ENCODE measurements at regions not wholly inside any gene's neighbourhood (a gene's known extent, or its start where the extent isn't known, plus 50 kb on each side); places are given as distances from the start of the nearest gene placed in this dataset.

DNA sequence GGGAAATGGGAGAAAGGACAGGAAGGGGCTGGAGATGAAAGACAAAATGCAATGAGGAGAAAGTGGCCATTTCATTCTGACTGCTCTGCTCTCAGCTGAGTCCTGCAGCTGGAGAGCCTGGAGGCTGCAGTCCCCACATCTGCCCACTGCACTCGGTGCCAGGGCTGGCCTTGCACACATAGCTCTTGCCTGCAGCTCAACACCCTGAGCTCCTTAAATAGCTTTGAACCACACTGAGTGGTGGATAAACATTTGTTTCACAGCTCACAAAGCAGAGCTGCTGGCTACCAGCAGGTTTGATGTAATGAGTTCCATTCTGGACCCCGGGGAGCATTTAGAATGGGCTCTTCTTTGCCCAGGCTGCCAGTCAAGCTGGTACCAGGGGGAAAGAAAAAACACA, 426.1 kb upstream of the CADM1 start:
- FAIRE-seq: no peak

DNA sequence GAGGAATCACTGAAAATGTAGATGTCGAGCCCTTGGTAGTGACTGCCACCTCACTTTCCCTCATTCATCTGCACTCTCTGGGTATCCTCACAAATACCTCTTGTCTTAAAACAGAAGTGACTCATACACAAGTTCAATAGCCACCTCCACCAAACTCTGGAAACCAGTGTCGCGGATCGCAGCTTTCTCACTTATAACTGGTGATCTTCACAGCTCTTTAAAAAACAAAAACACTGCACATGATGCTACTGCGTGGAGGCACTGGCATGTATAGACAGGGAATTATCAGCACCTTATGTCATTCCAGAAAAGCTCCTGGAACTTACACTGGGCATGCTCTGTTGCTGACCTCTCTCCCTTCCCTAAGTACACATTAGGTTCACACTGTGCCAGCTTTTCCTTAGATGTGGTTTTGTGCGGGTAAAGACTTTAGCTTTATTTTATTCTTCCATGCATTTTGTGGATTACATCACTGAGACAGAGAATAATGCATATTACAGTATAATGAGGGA, 425.5 kb upstream of the CADM1 start:
- peak; percentile 93 for FAIRE-seq
- no peak for DNase-seq (ENCODE audit: insufficient read length, low spot score)

More for the DNA sequence above, 426.1 kb upstream of the CADM1 start:
- DNase-seq (ENCODE audit: insufficient read length, low spot score): no peak

DNA sequence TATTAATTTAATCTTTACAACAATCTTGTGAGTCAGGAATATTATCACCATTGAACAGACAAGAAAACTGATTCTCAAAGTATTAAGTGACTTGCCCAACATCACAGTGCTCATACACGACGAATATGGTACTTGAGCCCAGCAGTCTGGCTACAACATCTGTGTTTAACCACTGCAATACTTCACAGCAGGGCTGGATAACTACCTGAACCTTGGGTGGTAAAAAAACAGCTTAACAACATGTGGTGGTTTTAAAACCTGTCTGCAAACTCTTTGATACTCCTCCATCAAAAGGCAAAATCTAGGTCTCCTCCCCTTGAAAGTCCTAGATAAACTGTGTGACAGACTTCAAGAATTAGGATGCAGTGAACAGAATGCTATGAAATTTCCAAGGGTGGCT, 424.6 kb upstream of the CADM1 start:
- DNase-seq (ENCODE audit: insufficient read length, low spot score) (no peak), FAIRE-seq (no peak)

DNA sequence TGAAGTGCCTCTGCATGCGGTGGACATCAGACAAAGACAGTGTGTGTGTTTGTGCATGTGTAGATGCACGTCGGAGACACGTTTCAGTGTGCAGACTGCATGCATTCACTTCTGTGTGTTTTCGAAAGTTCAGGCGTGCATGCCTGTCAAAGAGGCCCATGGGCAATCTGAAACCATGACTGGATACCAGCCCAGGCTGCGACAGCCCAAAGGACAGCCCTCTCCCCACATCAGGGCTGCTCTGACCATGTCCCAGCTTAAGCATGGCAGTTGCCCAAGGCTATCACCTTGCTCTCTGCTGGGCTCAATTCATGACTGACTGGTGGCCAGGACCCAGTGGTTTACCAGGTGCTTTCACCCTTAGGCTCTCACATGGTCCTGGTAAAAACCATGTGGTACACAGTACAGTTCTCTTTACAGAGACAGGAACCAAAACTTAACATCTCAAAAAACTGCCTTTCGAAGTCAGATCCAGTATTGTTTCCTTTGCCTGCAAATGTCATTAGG, 423.7 kb upstream of the CADM1 start:
- DNase-seq (ENCODE audit: insufficient read length, low spot score) (no peak), FAIRE-seq (peak; percentile 94)

DNA sequence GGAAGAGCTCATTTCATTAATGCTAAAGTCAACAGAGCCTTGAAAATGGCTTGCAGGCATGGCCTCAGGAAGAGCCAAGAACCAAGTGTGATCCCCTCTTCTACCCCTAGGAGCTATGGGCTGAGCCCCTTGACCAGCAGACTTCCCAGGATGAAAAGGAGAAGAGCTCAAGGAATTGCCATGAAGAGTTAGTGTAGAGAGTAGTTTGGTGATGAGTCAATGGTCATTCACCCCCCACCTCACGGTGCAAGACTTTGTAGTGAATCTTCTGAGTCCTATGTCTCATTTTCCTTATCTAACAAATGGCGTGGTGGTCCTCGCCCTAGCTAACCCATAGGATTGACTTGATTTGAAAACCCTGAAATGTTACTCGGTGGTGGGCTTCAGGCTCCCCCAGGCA, 422.4 kb upstream of the CADM1 start:
- no peak for DNase-seq (ENCODE audit: insufficient read length, low spot score)
- peak; percentile 80 for FAIRE-seq

DNA sequence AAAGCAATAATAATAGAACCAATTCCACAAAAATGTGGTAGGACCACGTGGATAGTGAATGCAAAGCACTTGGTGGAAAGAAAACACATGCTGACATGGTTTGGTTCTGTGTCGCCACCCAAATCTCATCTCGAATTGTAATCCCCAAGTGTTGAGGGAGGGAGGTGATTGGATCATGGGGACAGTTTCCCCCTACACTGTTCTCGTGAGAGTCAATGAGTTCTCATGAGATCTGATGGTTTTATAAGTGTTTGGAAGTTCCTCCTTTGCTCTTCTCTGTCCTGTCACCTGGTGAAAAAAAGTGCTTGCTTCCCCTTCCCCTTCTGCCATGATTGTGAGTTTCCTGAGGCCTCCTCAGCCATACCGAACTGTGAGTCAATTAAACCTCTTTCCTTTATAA, 421.9 kb upstream of the CADM1 start:
- no peak for DNase-seq (ENCODE audit: insufficient read length, low spot score)
- FAIRE-seq: peak; percentile 42

DNA sequence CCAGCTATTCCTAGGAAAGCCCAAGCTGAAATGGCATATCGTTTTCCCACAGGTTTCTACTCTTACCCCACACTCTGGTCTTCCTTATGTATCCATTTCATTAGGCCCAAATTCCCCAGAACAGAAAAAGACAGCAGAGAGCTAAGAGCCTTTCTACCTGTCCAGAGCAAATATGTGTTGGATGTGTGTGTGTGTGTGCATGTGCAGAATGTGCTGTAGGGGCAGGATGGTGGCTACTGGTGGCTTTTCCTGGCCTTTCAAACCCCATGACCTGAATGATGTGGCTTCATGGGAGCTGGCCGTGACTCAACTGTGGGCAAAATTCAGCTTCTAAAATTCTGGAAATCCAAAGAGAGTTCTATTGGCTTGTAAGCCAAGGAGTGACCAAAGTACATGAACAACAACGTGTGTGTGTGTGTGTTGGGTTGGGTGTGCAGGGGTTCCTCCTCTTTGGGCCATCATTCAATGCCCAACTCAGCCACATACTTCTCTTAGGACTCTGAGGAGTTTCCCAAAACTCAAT, 421.4 kb upstream of the CADM1 start:
- FAIRE-seq (no peak), DNase-seq (ENCODE audit: insufficient read length, low spot score) (no peak)

DNA sequence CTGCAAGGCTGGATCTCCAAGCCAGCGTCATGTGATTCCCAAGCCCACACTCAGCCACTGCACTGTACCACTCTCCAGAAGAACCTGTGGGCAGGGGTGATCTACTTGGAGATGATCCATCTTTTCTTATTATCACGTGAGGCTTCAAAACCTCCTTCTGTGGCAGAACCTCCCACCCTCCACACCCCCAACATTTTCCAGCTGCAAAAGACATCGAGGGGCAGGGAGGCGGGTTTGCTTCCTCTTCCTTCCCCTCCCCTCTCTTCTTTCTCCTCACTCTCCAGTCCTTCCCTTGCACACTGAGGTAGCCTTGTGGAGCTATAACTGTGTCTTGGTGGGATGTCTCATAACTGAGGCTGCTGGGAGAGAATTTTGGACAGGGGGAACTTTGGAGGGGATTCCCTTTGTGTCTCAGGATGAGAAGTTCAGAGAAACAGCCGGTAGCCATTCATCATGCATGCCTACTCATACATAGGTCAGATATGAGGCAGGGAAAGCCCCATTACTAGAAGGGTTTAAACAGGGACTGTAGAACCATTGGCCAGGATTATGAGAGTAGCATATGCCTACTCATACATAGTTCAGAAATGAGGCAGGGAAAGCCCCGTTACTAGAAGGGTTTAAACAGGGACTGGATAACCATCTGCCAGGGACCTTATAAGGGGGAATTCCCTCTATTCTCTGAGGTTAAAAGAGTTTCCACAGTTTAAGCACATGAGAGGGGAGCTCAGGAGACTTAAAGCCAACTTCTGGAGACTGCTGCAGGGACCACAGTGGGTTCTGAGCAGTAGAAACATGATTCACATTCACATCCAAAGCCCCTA, 420.7 kb upstream of the CADM1 start:
- DNase-seq (ENCODE audit: insufficient read length, low spot score): no peak
- FAIRE-seq: peak; percentile 98

DNA sequence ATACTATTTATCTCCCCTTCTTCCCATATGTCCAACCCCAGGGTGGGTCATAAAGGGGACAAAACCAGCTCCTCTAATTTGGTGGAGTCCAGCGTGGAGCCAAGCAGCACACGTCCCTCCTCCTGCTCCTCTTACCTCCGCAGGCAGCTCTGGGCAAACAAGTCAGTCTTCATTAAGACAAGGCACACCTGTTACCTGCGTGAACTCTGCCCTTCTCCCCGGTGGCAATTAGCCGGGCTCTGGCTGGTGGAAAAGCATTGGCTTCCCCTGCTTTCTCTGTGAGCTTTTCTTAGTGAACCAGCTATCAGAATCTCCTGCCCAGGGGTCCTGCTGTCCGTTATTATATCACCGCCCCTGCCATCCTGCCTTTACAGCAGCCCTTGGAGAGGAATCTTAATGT, 418.7 kb upstream of the CADM1 start:
- FAIRE-seq: no peak
- DNase-seq (ENCODE audit: insufficient read length, low spot score): no peak

DNA sequence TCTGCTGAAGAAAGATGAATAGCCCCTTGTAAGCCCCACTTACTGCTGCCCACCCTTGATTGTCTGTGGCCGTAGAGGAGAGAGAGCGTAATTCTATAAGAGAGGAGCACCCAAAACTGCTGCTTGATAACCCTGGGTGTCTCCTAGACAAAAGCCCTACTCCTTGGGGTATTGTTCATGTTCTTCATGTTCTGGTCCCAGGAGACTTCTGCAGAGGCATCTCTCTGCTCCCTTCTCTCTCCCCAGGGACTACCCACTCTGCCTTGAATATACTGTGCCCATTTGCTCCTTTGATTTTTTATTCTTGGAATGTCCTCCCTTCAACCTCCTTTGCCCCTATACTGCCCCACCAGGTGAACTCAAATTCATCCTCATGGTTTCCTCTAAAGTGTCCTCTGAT, 417.8 kb upstream of the CADM1 start:
- FAIRE-seq (peak; percentile 76), DNase-seq (ENCODE audit: insufficient read length, low spot score) (no peak)

DNA sequence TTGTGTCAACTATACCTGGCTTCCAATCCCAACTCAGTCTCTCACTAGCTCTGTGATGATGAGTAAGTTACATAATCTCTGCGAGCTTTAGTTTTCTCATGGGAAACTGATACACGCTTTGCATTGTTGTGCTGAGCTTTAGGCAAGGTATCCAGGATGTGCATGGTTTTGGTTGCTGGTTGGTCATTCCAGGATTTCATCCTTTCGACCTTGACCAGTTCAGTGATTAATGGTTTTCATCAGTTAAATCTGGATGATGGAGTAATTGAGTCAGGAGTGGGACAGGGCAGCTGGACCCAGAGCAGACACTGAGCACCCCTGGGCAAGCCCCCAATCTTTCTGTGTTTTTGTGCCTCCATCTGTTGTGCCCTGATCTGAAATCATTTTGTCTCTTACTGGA, 417.3 kb upstream of the CADM1 start:
- no peak for DNase-seq (ENCODE audit: insufficient read length, low spot score)
- peak; percentile 89 for FAIRE-seq

DNA sequence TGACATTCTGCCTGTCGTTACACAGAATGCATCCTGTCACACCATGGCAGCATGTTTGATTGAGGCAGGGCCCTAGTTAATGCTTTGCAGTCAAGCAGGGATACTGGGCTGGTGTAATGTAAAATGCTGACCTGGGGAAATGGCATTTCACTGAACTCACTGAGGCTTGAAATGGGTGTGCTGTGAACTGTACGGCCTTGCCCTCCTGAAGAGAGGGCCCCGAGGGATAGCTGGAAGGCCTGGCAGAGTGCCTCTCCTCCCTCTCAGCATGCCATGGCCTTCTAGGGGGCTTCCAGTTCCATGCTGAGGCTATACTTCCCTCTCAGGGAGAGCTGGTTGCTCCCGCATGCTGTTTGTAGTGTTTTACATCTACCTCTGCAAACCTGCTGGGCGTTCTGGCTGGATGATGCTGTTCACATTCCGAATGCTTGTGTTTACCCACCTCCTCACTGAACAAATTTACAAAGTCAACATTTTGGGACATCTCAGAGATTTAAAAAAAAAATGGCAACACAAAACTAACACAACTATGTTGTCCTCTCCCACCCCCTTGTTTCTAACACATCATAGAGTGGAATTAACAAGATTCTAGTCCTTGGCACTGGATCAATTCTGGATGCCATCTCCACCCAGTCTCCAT, 416.7 kb upstream of the CADM1 start:
- DNase-seq (ENCODE audit: insufficient read length, low spot score) (no peak), FAIRE-seq (peak; percentile 76)

DNA sequence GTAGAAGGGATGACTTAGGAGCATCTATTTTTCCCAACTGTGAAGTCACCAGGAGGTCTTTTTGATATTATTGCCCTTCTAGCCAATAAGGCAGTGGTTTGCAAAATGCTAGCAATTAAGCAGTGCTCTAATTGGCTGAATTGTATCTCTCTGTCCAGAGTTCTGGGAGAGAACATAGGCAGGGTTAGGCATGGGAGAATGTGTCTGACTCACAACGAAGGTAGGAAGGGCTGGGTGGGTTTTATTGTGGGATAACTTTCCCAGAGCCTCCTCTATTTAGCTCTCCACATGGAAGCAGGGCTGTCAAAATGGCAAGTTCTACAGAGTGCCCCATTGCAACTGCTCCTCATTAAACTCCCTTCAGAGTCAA, 415.9 kb upstream of the CADM1 start:
- no peak for DNase-seq (ENCODE audit: insufficient read length, low spot score)

DNA sequence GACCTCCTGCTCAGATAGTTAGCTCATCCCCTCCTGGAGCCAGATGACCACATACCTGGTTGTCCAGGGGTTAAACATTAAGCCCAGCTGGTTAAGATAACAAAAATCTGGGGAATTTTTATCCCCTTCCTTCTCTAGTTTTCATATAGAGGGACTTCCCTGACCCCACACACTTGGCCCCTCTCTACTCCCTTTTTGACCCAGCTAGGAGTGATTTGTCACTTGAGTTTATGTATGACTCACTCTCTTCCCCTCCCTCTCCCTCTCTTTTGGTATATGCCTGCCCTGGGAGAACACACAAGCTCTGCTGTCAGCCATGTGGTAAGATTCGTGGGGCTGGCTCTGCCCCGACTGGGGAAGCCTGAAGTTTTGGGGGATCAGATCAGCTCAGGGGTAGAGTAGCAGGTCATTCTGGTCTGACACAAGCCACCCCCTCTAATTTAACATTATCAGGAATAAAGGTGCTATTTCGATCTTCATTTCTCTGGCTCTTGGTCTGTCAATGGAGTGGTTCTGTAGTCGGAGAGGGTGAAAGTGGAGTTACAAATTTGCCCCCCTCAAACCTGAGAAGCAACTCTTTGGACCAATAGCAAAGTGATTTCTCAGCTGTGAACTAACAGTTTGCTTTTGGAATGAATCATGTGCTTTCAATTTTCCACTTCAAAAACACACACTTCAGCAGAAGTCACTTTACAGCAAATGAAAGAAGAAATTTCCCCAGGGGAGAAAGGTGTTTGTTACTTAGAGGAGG, 415.3 kb upstream of the CADM1 start:
- no peak for FAIRE-seq
- no peak for DNase-seq (ENCODE audit: insufficient read length, low spot score)

More for the DNA sequence above, 415.9 kb upstream of the CADM1 start:
- no peak for FAIRE-seq

DNA sequence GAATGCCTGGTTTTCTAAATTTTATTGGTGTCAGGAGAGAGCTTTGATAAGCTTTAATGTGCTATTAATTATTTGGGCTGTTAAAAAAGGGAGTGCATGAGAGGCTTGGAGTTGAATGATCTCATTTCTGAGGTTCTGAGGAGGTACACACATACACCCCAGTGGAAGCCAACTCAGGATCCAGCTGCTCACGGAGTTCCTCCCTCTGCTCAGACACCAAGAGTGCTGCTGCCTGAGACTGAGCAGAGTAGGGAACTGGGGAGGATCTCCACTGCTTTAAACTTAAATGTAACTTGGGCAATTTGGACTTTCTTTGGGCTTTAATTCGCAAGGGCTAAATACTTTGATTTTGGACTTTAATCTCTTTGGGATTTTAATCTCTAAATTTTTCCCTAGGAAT, 414.4 kb upstream of the CADM1 start:
- FAIRE-seq: no peak
- no peak for DNase-seq (ENCODE audit: insufficient read length, low spot score)

DNA sequence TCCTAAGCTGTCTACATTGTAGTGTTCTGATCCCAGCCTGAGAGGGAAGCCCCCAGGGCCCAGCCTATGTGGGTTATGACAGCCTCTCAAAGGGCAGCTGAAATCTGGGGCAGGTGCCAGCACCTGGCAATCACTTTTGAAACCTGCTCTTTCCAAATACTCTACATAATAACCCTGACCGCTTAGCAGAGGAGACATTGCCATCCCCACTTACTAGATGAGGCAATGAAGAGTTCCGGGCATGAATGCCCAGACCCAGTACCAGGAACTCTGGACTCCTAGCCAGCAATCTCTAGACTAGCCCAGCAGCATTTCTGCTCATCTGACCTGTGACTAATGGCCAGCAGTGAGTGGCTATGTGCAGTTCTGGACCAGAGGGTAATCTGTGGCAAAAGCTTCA, 412.4 kb upstream of the CADM1 start:
- FAIRE-seq: no peak
- DNase-seq (ENCODE audit: insufficient read length, low spot score): no peak

DNA sequence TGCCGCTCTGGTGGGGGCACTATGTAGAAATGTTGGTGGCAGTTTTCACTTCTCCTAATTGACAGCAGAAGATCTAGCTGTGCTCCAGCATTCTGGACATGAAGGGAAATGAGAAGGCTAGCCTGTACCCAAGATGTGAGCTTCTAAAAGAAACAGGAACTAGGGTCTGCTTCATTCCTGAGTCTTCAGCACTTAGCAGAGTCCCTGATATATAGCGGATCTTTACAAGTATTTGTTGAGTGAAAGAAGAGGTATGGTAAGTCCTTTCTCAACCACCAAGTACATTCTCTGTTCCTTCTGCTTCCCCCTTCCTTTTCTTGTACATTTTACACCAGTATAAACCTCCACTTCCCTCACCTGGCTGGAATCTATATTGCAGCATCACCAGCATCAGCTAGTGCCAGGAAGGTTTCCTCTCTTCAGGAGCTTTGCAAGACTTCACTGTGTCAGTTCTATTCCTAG, 408.3 kb upstream of the CADM1 start:
- peak; percentile 74 for FAIRE-seq
- no peak for DNase-seq (ENCODE audit: insufficient read length, low spot score)

DNA sequence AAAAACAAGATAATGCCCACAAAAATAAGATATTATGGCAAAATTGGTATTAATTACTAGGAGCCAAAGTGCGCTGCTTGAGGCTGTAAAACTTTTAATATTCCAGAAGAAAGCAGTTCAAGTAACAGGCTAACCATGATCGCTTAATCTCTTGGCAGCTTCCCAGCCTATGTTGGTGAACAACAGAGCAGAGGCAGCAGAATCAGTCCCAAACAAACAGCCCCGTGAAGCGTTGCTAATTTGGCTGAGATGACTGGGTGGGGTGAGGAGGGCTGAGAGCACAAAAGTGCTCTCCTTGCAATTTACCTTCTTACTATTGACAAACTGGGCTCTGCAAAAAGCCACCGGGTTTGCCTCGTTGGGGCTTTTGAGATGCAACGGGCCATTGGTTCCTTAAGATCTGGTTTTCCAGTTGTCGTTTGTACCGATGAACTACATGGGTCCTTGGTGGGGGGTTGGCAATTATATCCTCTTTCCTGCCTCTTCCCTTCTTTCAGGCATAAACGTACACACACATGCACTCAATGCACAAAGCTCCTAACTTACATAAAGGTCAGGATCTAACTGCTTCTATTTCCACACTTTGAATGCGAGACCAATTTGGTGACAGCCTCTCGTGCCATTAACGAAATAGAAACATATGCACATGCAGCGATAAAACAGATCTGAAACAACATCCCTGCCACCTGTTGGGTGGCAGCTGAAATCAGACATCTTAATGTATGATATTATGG, 407.6 kb upstream of the CADM1 start:
- DNase-seq (ENCODE audit: insufficient read length, low spot score): no peak
- no peak for FAIRE-seq

DNA sequence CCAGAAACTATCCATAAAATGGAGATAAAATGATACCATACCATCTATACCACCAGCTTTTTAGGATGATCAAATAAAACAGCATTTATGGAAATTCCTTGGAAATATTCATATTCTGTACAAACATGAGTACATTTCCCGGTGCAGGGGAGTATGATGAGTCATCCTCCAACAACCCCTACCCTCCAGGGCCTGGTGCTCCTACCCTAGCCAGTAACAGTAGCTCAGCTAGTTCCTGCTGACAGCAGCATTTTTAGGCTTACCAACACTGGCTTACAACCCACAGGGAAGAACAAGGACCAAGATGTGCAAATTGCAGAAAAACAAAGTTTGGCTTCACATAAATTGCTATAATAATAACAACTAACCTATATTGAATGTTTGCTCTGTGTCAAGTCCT, 406.2 kb upstream of the CADM1 start:
- FAIRE-seq (no peak), DNase-seq (ENCODE audit: insufficient read length, low spot score) (no peak)

DNA sequence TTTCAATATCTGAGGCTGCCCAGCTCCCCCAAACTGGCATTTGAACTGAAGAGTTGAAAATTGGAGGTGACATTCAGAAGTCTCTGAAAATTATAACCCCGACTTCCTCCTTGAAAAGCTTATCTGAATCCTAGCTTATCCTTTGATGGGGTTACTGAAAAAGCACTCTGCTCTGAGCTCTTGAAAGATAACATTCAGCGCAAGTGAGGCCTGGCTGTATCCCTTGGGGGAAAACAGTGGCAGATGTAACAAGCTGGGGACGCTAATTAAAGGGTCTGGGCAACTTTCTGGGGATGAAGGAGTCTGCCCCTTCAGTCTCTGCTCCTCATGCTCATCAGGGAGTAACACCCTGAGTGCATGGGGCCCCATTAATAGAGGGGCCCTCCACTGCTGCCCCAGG, 402.0 kb upstream of the CADM1 start:
- no peak for FAIRE-seq
- DNase-seq (ENCODE audit: insufficient read length, low spot score): no peak
